SK-N-MC (cell line): ENCODE measurements at regions not wholly inside any gene's neighbourhood (a gene's known extent, or its start where the extent isn't known, plus 50 kb on each side); places are given as distances from the start of the nearest gene placed in this dataset.

Experiments used
- DNase-seq: peaks from one replicate; pipeline ENCODE4 v3.0.0-alpha.2; 2011; ENCODE audit warnings: low read depth, low spot score
- H3K27ac ChIP-seq: fragments of 200-600 bp; sonication (generic); 2 replicates; pipeline ENCODE4 v1.5.1; 2016; ENCODE audit warnings: mixed run types
- H3K36me3 ChIP-seq: fragments of 200-600 bp; sonication (generic); 2 replicates; pipeline ENCODE4 v1.6.1; 2017; ENCODE audit warnings: antibody characterized with exemption, low read length, mixed read lengths; ENCODE audit not compliant: insufficient read depth
- H3K4me3 ChIP-seq: fragments of 200-600 bp; sonication (generic); 2 replicates; pipeline ENCODE4 v1.5.1; 2016
- H3K9ac ChIP-seq: fragments of 200-600 bp; sonication (generic); 2 replicates; pipeline ENCODE4 v1.8.0; 2017; ENCODE audit warnings: mixed run types, mixed read lengths; ENCODE audit not compliant: insufficient read length
- H3K9me3 ChIP-seq: fragments of 200-600 bp; sonication (generic); 2 replicates; pipeline ENCODE4 v1.6.1; 2017; ENCODE audit warnings: low read depth, mild to moderate bottlenecking, antibody characterized with exemption, low read length, moderate library complexity, mixed read lengths
- EZH2 ChIP-seq: fragments of 200-600 bp; sonication (generic); IDR thresholded peaks from one replicate; pipeline ENCODE4 v1.6.1; 2017; ENCODE audit warnings: antibody characterized with exemption
- FOXP2 ChIP-seq: optimal IDR thresholded peaks from 2 replicates; pipeline ENCODE3; 2011; ENCODE audit warnings: mild to moderate bottlenecking, moderate library complexity; ENCODE audit not compliant: insufficient read depth; ENCODE audit errors: extremely low read length, control extremely low read depth
- POLR2AphosphoS5 ChIP-seq: IDR thresholded peaks from 2 replicates; pipeline ENCODE4 v1.6.1; 2012; ENCODE audit warnings: mild to moderate bottlenecking, low read depth, low read length, borderline replicate concordance

- Histone ChIP-seq H3K27ac (no peak overlapping the region), H3K9me3 (no peaks in the 10 kb centered on the region), H3K36me3 (no peaks in the 10 kb centered on the region), H3K4me3 (no peak overlapping the region), H3K9ac (no peak overlapping the region)
- TF ChIP-seq POLR2AphosphoS5, result no peak
- no peak for TF ChIP-seq FOXP2
- no peak for DNase-seq
Measured at GRCh38 chr14:97100306-97100705, 303.1 kb downstream of the VRK1 start.

GRCh38 chr14:97101561-97101960, 304.4 kb downstream of the VRK1 start:
- Histone ChIP-seq H3K36me3 (no peaks in the 10 kb centered on the region), H3K9ac (no peak overlapping the region), H3K27ac (no peak overlapping the region), H3K4me3 (no peak overlapping the region), H3K9me3 (no peaks in the 10 kb centered on the region)
- TF ChIP-seq EZH2 (no peak), FOXP2 (no peak), POLR2AphosphoS5 (no peak)
- no peak for DNase-seq

DNA sequence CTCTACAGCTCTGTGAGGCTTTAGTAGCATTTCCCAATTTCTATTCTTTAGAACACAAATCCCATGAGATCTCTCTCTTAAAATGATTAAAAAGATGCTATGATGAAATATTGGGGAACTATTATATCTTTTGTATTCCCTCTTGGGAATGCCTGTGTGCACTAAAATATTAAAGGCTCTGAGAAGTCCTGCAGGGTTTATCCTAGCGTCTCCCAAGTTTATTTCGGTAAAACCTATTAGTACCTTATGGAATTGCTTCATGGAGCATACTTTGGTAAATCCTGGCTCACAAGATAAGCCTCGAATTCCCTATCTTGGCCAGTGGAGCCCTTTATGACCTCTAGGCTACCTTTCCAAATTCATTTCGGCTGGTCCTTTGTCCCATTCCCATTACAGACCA, 306.8 kb downstream of the VRK1 start:
- no peak overlapping the region for H3K4me3 ChIP-seq
- H3K9me3 ChIP-seq, result no peaks in the 10 kb centered on the region
- no peak overlapping the region for H3K9ac ChIP-seq
- no peak for DNase-seq
- H3K36me3 ChIP-seq, result no peaks in the 10 kb centered on the region
- TF ChIP-seq POLR2AphosphoS5, result no peak
- no peak for TF ChIP-seq EZH2
- no peak for TF ChIP-seq FOXP2
- H3K27ac ChIP-seq, result no peak overlapping the region

- TF ChIP-seq EZH2 (no peak), FOXP2 (no peak), POLR2AphosphoS5 (no peak)
- H3K36me3 ChIP-seq, result no peaks in the 10 kb centered on the region
- no peak for DNase-seq
- no peak overlapping the region for H3K9ac ChIP-seq
- H3K27ac ChIP-seq, result no peak overlapping the region
- H3K4me3 ChIP-seq, result no peak overlapping the region
- no peaks in the 10 kb centered on the region for H3K9me3 ChIP-seq
Measured at GRCh38 chr14:97106166-97106565, 309.0 kb downstream of the VRK1 start.

- no peak overlapping the region for H3K4me3 ChIP-seq
- TF ChIP-seq POLR2AphosphoS5, result no peak
- TF ChIP-seq EZH2, result no peak
- no peaks in the 10 kb centered on the region for H3K36me3 ChIP-seq
- no peak overlapping the region for H3K9ac ChIP-seq
- no peak for DNase-seq
- no peaks in the 10 kb centered on the region for H3K9me3 ChIP-seq
- H3K27ac ChIP-seq, result no peak overlapping the region
Measured at GRCh38 chr14:97106609-97107008, 309.4 kb downstream of the VRK1 start.

GRCh38 chr14:97107080-97107479, 309.9 kb downstream of the VRK1 start:
- TF ChIP-seq FOXP2 (no peak), POLR2AphosphoS5 (no peak), EZH2 (no peak)
- Histone ChIP-seq H3K9ac (no peak overlapping the region), H3K4me3 (no peak overlapping the region), H3K9me3 (no peaks in the 10 kb centered on the region), H3K27ac (no peak overlapping the region), H3K36me3 (no peaks in the 10 kb centered on the region)
- no peak for DNase-seq

DNA sequence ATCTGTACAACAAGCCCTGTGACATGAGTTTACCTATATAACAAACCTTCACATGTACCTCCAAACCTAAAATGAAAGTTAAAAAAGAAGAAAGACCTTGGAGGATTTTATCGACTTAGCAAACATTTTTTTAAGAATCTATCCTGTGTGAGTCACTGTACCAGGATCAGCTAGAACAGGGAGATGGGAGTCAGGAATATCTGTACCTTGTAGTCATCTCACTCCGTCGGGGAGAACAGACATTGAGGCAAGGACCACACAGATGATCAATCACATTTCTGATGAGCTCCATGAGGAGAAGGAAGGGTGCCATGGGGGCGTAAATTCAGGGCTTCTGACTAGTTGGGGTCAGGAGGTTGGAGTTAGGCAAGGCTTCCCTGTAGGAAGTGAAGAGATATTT, 310.6 kb downstream of the VRK1 start:
- TF ChIP-seq EZH2, result no peak
- no peak for TF ChIP-seq FOXP2
- TF ChIP-seq POLR2AphosphoS5, result no peak
- Histone ChIP-seq H3K9me3 (no peaks in the 10 kb centered on the region), H3K9ac (no peak overlapping the region), H3K27ac (no peak overlapping the region), H3K4me3 (no peak overlapping the region), H3K36me3 (no peaks in the 10 kb centered on the region)
- DNase-seq, result no peak

DNA sequence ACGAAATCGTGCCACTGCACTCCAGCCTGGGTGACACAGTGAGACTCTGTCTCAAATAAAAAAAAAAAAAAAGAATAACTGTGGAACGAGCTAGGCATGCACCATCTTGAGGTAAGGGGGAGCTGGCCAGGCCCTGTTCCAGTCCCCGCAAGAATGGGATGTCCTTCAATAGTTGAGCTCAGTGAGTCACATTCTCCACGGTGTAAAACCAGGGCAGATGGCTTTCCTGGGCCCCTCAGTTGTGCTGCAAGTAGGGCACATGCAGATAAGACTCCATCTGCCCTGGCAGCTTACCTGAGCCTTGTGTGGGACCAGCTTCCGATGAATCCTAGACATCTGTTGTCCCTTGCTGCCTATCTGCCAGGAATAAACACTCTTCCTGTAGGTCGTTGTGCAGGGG, 312.1 kb downstream of the VRK1 start:
- no peak for TF ChIP-seq EZH2
- TF ChIP-seq POLR2AphosphoS5, result no peak
- TF ChIP-seq FOXP2, result no peak
- H3K9ac ChIP-seq, result no peak overlapping the region
- H3K9me3 ChIP-seq, result no peaks in the 10 kb centered on the region
- DNase-seq, result no peak
- no peaks in the 10 kb centered on the region for H3K36me3 ChIP-seq
- no peak overlapping the region for H3K4me3 ChIP-seq
- no peak overlapping the region for H3K27ac ChIP-seq

- Histone ChIP-seq H3K9ac (no peak overlapping the region), H3K27ac (no peak overlapping the region), H3K36me3 (no peaks in the 10 kb centered on the region), H3K4me3 (no peak overlapping the region), H3K9me3 (no peaks in the 10 kb centered on the region)
- TF ChIP-seq EZH2, result no peak
- TF ChIP-seq POLR2AphosphoS5, result no peak
- TF ChIP-seq FOXP2, result no peak
- DNase-seq, result no peak
Measured at GRCh38 chr14:97113339-97113738, 316.2 kb downstream of the VRK1 start.

DNA sequence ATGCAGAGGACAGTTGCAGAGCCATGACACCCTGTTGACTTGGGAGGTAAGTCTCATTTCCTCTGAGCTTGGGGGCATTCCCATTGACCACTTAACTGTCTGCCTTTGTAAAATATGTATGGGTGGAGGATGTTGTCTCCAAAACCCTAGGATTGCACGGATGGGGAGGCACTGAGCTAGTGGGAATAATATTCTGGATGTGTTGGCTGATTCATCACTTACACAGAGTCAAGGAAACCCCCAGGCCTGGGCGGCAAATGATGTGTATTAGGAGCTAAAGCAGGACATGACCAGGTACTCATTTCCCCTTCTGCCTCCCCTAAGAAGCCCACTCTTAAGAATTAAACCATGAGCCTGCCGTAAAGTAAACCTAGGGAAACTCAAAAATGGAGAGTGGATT, 319.4 kb downstream of the VRK1 start:
- Histone ChIP-seq H3K9ac (no peak overlapping the region), H3K27ac (no peak overlapping the region), H3K4me3 (no peak overlapping the region), H3K36me3 (no peaks in the 10 kb centered on the region), H3K9me3 (no peaks in the 10 kb centered on the region)
- TF ChIP-seq POLR2AphosphoS5 (no peak), FOXP2 (no peak), EZH2 (no peak)
- DNase-seq, result no peak
